ENCODE measurements at regions not wholly inside any gene's neighbourhood (a gene's known extent, or its start where the extent isn't known, plus 50 kb on each side); places are given as distances from the start of the nearest gene placed in this dataset.
"Not testable (repeated sequence)": the region's sequence is repeated elsewhere in the genome, so short reads cannot be mapped to it uniquely, and the experiment has no call there.

- not testable (repeated sequence) for DNase-seq
Observed at GRCh38 chr1:228796945-228797344, 61.7 kb downstream of the RHOU start.

DNA sequence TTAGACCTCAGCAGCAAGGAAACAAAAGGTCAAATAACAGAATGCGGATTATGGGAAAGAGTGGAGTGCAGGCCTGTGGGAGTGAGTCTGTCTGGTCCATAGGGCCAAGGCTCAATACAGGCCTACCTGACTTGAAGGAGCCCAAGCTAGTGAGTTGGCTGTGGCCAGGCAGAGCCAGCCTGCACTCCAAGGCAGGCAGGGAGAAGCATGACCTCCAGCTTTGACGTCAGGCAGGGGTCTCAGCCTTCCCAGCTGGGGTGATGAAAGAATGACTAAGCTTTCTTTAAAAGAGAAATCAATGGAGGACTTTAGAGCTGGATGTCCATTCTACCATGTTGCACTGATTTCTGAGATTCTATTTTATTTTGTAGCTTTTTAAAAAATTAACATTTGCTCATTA is 62.8 kb downstream of the RHOU start:
- no peak for DNase-seq

GRCh38 chr1:228798548-228798947 is 63.3 kb downstream of the RHOU start:
- DNase-seq: no peak

GRCh38 chr1:228799924-228800323 is 64.6 kb downstream of the RHOU start:
- no peak for DNase-seq

- DNase-seq: no peak
Observed at GRCh38 chr1:228801068-228801467, 65.8 kb downstream of the RHOU start.

- DNase-seq: no peak
Observed at GRCh38 chr1:228802386-228803220, 67.3 kb downstream of the RHOU start.

GRCh38 chr1:228803421-228803820 is 68.1 kb downstream of the RHOU start:
- DNase-seq: no peak

DNA sequence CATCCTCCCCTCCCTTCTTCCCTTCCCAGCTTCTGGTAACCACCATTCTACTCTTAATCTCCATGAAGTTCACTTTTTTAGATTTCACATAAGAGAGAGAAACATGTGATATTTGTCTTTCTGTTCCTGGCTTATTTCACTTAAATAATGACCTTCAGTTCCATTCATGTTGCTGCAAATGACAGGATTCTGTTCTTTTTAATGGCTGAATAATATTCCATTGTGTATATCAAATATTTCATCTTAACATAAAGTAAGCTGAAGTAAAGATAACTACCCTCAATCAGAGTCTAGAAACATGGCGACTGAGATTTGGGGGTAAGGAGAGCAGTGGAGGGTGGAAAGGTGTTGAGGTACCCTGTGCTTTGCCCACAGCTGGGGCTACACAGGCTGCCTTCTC is 68.9 kb downstream of the RHOU start:
- no peak for DNase-seq

- DNase-seq: no peak
Observed at GRCh38 chr1:228804640-228805413, 69.5 kb downstream of the RHOU start.

GRCh38 chr1:228807904-228808605 is 72.8 kb downstream of the RHOU start:
- DNase-seq: no peak

DNA sequence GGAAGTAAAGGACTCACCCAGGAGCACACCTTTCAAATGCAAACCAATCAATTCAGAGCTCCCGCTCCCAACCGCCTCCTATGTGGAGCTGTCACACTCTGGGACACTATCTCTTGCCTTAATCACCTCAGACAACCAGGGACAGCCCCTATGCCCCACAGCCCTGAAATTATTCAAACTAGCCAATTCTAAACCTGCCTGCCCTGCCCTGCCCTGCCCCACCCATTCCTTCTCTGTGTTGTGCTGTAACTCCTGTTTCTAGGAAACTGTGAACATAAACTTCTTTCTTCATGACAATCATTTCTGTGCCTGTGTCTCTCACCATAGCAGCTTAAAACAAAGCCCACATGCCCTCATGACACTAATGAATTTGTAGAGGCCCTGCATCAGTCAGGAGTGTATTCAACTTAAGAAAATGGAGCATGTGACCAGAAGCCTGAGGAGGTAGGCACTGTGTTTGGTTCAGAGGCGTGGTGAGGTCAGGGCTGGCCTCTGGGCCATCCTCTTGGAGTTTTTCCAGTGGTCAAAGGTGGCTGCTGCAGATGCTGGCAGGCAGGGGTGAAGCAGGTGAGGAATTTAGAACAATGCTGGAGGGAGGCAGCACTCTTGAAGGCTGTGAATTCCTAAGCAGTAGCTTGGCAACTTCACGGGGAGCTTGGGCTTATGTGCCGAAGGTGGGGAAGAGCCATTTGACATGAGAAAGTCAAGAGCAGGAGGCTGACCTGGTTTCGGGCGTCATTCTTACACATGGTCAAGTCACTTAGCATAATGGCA is 74.5 kb downstream of the RHOU start:
- no peak for DNase-seq

GRCh38 chr1:228810395-228810758 is 75.1 kb downstream of the RHOU start:
- DNase-seq: no peak

- DNase-seq: no peak
Observed at GRCh38 chr1:228810878-228811711, 75.8 kb downstream of the RHOU start.

- DNase-seq: no peak
Observed at GRCh38 chr1:228811712-228812305, 76.5 kb downstream of the RHOU start.

- DNase-seq: no peak
Observed at GRCh38 chr1:228812961-228813360, 77.7 kb downstream of the RHOU start.

DNA sequence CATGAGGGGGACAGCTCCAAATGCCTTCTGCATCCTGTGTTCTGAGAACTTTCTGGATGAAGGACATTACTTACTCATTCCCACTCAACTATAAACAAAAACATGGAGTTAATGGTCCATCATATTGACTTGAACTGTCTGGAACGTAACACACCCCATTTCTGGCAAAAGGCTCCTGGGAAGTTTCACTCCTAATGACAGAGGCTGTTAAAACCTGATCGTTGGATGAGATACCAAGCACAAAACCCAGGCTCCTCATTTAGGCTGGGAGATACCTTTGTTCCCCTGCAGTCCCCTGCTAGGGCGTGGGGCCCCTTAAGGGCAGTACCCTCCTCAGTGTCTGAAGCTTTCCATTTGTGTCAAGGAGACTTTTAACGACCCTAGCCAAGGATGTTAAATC is 78.9 kb downstream of the RHOU start:
- DNase-seq: no peak

DNA sequence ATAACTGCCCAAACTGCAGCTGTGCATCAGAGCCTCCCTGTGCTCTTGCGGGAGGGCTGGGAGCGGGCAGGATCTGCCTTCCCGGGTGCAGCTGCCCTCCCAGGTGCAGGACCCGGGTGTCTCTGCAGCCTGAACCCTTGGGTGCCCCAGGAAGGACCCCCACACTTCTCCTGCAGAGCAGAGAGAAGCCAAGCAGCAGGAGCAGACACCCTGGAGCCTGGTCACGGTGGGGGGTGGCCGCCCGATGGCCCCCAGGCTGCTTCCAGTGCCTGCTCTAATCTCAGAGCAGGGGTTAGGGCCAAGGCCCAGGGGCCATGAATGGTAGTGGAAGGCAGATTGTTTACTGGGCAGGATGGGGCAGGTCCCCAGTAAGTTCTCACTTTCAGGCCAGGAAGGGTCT is 83.0 kb downstream of the RHOU start:
- no peak for DNase-seq

GRCh38 chr1:228818928-228819630 is 83.8 kb downstream of the RHOU start:
- DNase-seq: no peak

DNA sequence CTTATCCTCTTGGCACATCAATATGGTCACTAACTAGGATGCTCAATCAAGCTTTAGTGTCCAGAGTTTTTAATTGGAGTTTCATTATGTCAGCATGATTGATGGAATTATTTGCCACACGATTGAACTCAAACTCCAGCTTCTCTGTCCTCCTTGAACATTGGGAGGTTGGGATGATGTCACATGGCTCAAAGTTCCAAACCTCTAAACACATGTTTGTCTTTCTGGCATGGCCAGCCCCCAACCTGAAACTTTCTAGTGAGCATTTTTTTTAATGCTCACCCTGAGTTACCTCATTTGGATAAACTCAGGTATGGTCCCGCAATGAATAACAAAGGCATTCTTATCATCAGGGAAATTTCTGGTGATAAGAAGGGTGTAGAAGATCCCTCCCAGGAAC is 86.0 kb downstream of the RHOU start:
- DNase-seq: no peak

DNA sequence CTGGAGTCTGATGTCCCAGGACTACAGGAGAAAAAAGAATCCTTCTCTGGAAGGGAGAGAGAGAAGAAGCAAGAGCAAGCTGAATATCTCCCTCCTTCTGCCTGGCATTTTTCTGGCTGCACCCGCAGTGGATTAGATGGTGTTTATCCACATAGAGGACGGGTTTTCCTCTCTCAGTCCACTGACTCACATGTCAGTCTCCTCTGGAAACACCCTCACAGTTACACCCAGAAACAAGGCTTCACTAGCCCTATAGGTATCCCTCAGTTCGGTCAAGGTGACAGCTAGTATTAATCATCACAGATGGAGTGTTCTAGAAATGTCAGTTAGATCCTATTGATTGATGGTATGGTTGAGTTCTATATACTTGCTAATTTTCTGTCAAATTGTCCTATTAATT is 87.9 kb downstream of the RHOU start:
- DNase-seq: no peak

- DNase-seq: no peak
Observed at GRCh38 chr1:228824366-228824765, 89.1 kb downstream of the RHOU start.
